ENCODE measurements at regions not wholly inside any gene's neighbourhood (a gene's known extent, or its start where the extent isn't known, plus 50 kb on each side); places are given as distances from the start of the nearest gene placed in this dataset.

DNA sequence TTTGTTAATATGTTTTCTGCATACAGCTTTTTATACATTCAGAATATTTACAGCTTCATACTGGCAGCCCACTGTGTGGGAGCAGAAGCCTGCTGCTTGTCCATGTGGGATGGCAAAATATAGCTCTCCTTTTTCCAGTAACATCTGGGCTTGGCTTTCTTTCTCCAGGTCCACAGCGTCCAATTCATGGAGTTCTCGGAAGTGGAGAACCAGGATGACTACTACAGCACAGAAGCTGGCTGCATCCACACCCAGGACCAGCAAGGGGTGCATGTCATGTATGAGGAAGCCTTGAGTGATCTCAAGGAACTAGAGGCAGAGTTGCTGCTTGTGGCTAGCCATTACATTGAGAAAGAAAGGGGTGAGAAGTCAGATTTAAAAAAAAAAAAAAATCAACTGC is 143.1 kb downstream of the CD164 start:
- Histone ChIP-seq H3K27ac (no peak overlapping the region), H3K4me2 (no peak overlapping the region), H3K4me3 (no peak overlapping the region), H3K9me3 (no peaks in the 10 kb centered on the region), H3K4me1 (no peaks in the 10 kb centered on the region)
- POLR2A ChIA-PET: interaction anchor here (0.8 kb wide), 1 partner anchor 13 kb away, joined by 3 read pairs; no protein-coding TSS in a partner anchor
- no peak for FAIRE-seq
- WGBS (ENCODE audit: missing lambda C conversion rate): 96% methylated on average over 2 of the region's 2 CpGs
- DNase-seq (ENCODE audit: low read depth in 1 of 2, low spot score in 1 of 2): no peak
- CTCF ChIA-PET: no interaction called here
- ATAC-seq: no peak
- TF ChIP-seq POLR2A (IDR thresholded peaks at IDR 0.05; ENCODE audit: low read length): no peak
- TF ChIP-seq ELK1 (IDR thresholded peaks at IDR 0.05; ENCODE audit: low read depth, low read length): no peak
- no peak for TF ChIP-seq FOSB (CRISPR knock-in tag; IDR thresholded peaks at IDR 0.05)
- no peak for TF ChIP-seq MYC (IDR thresholded peaks at IDR 0.05; ENCODE audit: borderline replicate concordance, low read length)
- no peak for TF ChIP-seq MAFK (IDR thresholded peaks at IDR 0.05; ENCODE audit: partially characterized antibody)
- no peak for TF ChIP-seq RARB (CRISPR knock-in tag; IDR thresholded peaks at IDR 0.05)
- no peak for TF ChIP-seq HDAC2 (IDR thresholded peaks at IDR 0.05)
- no peak for TF ChIP-seq CTCF (IDR thresholded peaks at IDR 0.05)
- TF ChIP-seq TP53 (CRISPR knock-in tag; IDR thresholded peaks at IDR 0.05): no peak
- no peak for TF ChIP-seq HEYL (CRISPR knock-in tag; IDR thresholded peaks at IDR 0.05)
- TF ChIP-seq CEBPB (IDR thresholded peaks at IDR 0.05): no peak
- no peak for TF ChIP-seq POLR2AphosphoS2 (conservative IDR thresholded peaks at IDR 0.05; ENCODE audit: low read length)
- no peak for TF ChIP-seq E2F6 (IDR thresholded peaks at IDR 0.05; ENCODE audit: borderline replicate concordance, low read depth)

GRCh38 chr6:109238396-109238795 is 143.1 kb downstream of the CEP57L1 start:
- ATAC-seq (no peak), FAIRE-seq (no peak), DNase-seq (ENCODE audit: low read depth in 1 of 2, low spot score in 1 of 2) (no peak)
- H3K4me3 ChIP-seq: no peak overlapping the region
- no peak overlapping the region for H3K27ac ChIP-seq
- CTCF ChIA-PET: no interaction called here
- POLR2A ChIA-PET: interaction anchor here (0.8 kb wide), 1 partner anchor 13 kb away, joined by 3 read pairs; no protein-coding TSS in a partner anchor
- TF ChIP-seq MYC (IDR thresholded peaks at IDR 0.05; ENCODE audit: borderline replicate concordance, low read length): no peak
- no peak for TF ChIP-seq ZFP36 (IDR thresholded peaks at IDR 0.05; ENCODE audit: borderline replicate concordance, partially characterized antibody)
- no peak for TF ChIP-seq HDAC2 (IDR thresholded peaks at IDR 0.05)
- no peak for TF ChIP-seq JUN (IDR thresholded peaks at IDR 0.05)
- WGBS (ENCODE audit: missing lambda C conversion rate): 93% methylated on average over 3 of the region's 3 CpGs
- H3K9me3 ChIP-seq: no peaks in the 10 kb centered on the region
- no peaks in the 10 kb centered on the region for H3K4me1 ChIP-seq
- no peak overlapping the region for H3K4me2 ChIP-seq

DNA sequence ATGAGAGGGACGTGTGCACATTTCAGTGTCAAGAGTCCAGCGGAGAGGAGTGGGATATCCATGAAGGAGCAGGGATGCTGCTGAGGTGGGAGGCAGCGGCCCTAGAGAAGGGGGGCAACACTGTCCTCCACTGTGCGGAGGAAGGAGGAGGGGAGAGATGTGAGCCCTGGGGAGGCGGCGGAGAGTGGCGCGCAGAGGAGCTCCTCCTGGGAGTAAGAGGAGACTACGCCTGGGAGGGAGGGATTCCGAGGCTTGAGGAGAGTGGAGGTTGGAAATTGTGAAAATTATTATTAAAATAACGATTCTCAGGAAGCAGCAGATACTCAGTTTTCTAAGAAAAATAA is 142.7 kb downstream of the CEP57L1 start:
- WGBS (ENCODE audit: missing lambda C conversion rate): 86% methylated on average over 11 of the region's 11 CpGs
- CTCF ChIA-PET: no interaction called here
- no peaks in the 10 kb centered on the region for H3K4me1 ChIP-seq

More for the DNA sequence above, 142.7 kb downstream of the CEP57L1 start:
- no peak overlapping the region for H3K4me3 ChIP-seq
- no peaks in the 10 kb centered on the region for H3K9me3 ChIP-seq
- no peak overlapping the region for H3K27ac ChIP-seq
- POLR2A ChIA-PET: no interaction called here
- FAIRE-seq (no peak), ATAC-seq (no peak), DNase-seq (ENCODE audit: low read depth in 1 of 2, low spot score in 1 of 2) (no peak)
- no peak overlapping the region for H3K4me2 ChIP-seq
- TF ChIP-seq CEBPB (IDR thresholded peaks at IDR 0.05): no peak
- no peak for TF ChIP-seq MAZ (IDR thresholded peaks at IDR 0.05; ENCODE audit: borderline replicate concordance, low read depth, low read length)
- TF ChIP-seq CHD2 (IDR thresholded peaks at IDR 0.05; ENCODE audit: low read length, partially characterized antibody): no peak
- no peak for TF ChIP-seq POLR2A (IDR thresholded peaks at IDR 0.05; ENCODE audit: low read length)
- no peak for TF ChIP-seq CTCF (IDR thresholded peaks at IDR 0.05)
- TF ChIP-seq HDAC2 (IDR thresholded peaks at IDR 0.05): no peak
- no peak for TF ChIP-seq FOSL2 (IDR thresholded peaks at IDR 0.05)
- no peak for TF ChIP-seq FOSL2 (CRISPR knock-in tag; IDR thresholded peaks at IDR 0.05)
- no peak for TF ChIP-seq EHF (CRISPR knock-in tag; IDR thresholded peaks at IDR 0.05)

Data from A549 (cell line).